IMR-90 (cell line): ENCODE measurements at regions not wholly inside any gene's neighbourhood (a gene's known extent, or its start where the extent isn't known, plus 50 kb on each side); places are given as distances from the start of the nearest gene placed in this dataset.

ENCODE experiments used
- MAZ ChIP-seq: IDR thresholded peaks from 2 replicates; pipeline ENCODE4 v1.6.1; 2012; ENCODE audit warnings: low read depth, mild to moderate bottlenecking, low read length, improper control_type of control experiment, moderate library complexity, borderline replicate concordance
- POLR2A ChIP-seq: IDR thresholded peaks from 2 replicates; pipeline ENCODE4 v1.6.1; 2012; ENCODE audit warnings: mild to moderate bottlenecking, low read depth, low read length
- TF ChIP-seq, protein P1 (sequence below): conservative IDR thresholded peaks from 2 replicates; pipeline ENCODE4 v1.5.1; 2012; ENCODE audit warnings: mild to moderate bottlenecking, low read depth, low read length, improper control_type of control experiment

DNA sequence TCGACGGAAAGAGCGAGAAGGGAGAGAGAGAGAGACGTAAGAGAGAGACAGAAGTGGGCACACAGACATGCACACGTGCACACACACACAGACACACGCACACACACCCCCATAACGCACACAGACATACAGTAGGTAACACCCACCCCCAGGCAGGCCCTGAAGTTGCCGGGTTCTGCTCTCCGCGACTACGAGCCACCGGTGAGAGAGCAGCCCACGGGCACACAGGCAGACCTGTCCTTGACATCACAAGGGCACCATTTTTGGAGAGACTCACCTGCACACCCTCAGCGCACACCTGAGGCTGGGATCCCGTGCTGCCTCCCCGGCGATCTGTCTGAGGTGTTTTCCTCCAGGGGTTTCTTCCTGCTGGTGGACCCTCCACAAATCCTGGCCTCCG lies 1171.0 kb upstream of the PCDH10 start:
- TF ChIP-seq, protein P1, sequence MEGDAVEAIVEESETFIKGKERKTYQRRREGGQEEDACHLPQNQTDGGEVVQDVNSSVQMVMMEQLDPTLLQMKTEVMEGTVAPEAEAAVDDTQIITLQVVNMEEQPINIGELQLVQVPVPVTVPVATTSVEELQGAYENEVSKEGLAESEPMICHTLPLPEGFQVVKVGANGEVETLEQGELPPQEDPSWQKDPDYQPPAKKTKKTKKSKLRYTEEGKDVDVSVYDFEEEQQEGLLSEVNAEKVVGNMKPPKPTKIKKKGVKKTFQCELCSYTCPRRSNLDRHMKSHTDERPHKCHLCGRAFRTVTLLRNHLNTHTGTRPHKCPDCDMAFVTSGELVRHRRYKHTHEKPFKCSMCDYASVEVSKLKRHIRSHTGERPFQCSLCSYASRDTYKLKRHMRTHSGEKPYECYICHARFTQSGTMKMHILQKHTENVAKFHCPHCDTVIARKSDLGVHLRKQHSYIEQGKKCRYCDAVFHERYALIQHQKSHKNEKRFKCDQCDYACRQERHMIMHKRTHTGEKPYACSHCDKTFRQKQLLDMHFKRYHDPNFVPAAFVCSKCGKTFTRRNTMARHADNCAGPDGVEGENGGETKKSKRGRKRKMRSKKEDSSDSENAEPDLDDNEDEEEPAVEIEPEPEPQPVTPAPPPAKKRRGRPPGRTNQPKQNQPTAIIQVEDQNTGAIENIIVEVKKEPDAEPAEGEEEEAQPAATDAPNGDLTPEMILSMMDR, result no peak
- TF ChIP-seq POLR2A (no peak), MAZ (no peak)
